Coronary artery (tissue), 2 donors: ENCODE measurements at regions not wholly inside any gene's neighbourhood (a gene's known extent, or its start where the extent isn't known, plus 50 kb on each side); places are given as distances from the start of the nearest gene placed in this dataset.

ENCODE experiments used
- DNase-seq: peaks from one replicate; pipeline ENCODE4 v3.0.0-alpha.2; 2017; ENCODE audit warnings: low spot score
- H3K27ac ChIP-seq, 2 donors: fragments of 200-600 bp; sonication (generic); one replicate each; pipeline ENCODE4 v1.5.1; 2016 to 2019
- H3K4me3 ChIP-seq: fragments of 200-600 bp; sonication (generic); 2 replicates; pipeline ENCODE4 v1.5.1; 2016; ENCODE audit warnings: mild to moderate bottlenecking, moderate library complexity
- TF ChIP-seq, protein P1 (sequence below): fragments of 200-600 bp; sonication (generic); IDR thresholded peaks from one replicate; pipeline ENCODE4 v1.5.1; 2019; ENCODE audit warnings: antibody characterized with exemption

DNA sequence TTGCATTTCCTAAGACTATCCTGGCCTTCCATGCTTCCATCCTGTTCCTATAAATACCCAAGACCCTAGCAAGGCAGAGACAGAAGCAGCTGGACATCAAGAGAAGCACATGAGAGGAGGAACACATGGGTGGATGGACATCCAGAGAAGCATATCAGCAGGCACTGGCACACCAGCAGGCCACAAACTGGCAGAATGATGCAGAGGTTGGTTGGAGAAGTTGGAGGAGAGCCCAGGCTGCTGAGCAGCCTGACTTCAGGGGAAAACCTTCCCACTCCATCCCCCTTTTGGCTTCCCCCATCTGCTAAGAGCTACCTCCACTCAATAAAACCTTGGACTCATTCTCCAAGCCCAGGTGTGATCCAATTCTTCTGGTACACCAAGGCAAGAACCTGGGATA is 332.5 kb downstream of the FRK start:
- Histone ChIP-seq H3K27ac (no peak overlapping the region), H3K4me3 (no peak overlapping the region)
- DNase-seq = no peak
- TF ChIP-seq, protein P1, sequence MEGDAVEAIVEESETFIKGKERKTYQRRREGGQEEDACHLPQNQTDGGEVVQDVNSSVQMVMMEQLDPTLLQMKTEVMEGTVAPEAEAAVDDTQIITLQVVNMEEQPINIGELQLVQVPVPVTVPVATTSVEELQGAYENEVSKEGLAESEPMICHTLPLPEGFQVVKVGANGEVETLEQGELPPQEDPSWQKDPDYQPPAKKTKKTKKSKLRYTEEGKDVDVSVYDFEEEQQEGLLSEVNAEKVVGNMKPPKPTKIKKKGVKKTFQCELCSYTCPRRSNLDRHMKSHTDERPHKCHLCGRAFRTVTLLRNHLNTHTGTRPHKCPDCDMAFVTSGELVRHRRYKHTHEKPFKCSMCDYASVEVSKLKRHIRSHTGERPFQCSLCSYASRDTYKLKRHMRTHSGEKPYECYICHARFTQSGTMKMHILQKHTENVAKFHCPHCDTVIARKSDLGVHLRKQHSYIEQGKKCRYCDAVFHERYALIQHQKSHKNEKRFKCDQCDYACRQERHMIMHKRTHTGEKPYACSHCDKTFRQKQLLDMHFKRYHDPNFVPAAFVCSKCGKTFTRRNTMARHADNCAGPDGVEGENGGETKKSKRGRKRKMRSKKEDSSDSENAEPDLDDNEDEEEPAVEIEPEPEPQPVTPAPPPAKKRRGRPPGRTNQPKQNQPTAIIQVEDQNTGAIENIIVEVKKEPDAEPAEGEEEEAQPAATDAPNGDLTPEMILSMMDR = no peak

DNA sequence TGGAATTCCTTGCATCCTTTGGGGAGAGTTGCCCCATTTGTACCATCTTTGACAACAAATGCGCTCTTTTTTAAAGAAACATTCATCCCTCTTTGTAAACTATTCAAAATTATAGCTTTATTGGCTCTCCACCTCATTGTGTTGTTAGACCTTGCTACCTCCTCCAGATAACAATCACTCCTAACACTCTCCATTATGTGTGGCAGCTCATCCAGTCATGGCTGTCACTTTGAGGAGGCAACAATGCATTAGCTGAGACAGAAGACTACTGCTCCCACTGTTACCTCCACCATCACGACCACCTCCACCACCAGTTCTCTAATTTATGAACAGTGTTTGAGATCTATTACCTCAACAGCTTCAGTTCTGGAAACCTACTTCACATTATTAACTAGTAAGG is 339.1 kb downstream of the FRK start:
- Histone ChIP-seq H3K27ac (no peak overlapping the region), H3K4me3 (no peak overlapping the region)
- TF ChIP-seq, protein P1 = no peak
- no peak for DNase-seq

DNA sequence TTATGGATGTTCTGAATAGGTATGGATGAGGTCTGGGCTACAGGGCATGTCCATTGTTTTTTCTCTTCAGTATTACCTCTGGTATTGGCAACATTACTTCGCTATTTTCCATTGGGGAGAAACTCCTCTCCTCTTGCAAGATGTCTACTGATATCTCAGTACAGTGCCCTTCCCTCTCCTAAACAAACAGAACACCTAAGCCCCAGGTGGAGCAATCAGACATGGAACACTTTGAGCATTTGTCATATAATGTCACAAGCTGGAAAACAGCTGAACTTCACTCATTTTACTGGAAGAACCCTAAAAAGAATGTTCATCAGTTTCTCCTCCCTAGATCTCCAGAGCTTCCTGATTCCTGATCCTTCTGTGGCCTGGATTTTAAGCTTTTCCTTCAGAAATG is 339.8 kb downstream of the FRK start:
- H3K27ac ChIP-seq = no peak overlapping the region
- no peak overlapping the region for H3K4me3 ChIP-seq
- TF ChIP-seq, protein P1 = no peak
- DNase-seq = no peak

DNA sequence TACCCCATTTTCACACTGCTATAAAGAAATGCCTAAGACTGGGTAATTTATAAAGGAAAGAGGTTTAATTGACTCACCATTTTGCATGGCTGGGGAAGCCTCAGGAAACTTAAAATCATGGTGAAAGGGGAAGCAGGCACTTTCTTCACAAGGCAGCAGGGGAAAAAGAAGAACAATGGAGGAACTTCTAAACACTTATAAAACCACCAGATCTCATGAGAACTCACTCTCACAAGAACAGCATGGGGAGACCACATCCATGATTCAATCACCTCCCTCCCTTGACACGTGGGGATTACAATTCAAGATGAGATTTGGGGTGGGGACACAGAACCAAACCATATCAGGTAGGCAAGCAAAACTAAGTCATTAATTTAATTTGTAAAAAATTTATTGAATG is 343.2 kb downstream of the FRK start:
- no peak for DNase-seq
- TF ChIP-seq, protein P1 = no peak
- H3K27ac ChIP-seq = no peak overlapping the region
- no peak overlapping the region for H3K4me3 ChIP-seq

DNA sequence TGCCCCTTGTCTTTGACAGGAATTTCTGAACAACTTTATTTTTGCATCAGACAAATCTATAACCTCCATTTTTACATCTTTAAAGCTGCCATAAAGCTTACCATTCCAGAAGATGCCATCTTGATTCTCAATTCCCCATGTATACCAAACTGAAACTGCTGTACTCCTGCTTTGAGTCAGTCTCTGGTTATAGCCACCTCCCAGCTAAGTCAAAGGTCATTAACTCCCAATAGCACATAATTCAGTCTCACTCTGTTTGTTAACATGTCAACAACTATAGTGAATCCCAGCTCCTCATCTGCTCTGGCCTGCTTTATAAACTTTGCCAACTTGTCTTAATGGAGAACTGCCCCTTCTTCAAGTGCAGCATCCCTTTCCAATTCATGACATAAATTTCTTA is 343.6 kb downstream of the FRK start:
- TF ChIP-seq, protein P1 = no peak
- DNase-seq = no peak
- H3K4me3 ChIP-seq = no peak overlapping the region
- H3K27ac ChIP-seq = no peak overlapping the region

DNA sequence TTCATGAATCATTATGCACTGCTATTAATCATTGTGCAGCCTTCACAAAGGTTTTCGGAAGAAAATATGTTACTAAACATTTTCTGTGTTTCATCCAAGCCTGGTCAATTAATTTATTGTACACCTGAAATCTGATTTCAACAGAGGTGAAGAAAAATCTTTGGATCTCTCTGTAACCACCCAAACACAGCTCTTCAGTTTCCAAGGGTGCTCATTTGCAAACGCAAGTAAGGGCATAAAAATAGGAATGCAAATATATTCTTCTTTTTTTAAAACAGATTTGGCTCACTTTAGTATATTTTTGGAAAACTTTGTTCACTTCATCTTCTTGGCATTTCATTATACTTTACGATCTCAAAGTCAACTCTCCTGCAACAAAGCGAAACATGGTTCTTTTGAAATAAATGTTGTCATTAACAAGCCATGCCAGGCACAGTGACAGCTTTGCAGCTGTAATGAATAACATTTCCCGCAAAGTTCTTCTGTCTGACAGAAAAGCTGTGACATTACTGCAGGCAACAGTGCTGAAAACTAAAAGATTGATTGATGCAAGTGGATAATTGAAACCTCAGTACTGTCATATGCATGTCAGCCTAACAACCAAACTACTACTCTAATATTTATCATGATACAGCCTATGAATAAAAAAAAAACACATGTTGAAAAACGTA is 348.3 kb downstream of the FRK start:
- H3K27ac ChIP-seq = no peak overlapping the region
- TF ChIP-seq, protein P1 = no peak
- DNase-seq = no peak
- H3K4me3 ChIP-seq = no peak overlapping the region

DNA sequence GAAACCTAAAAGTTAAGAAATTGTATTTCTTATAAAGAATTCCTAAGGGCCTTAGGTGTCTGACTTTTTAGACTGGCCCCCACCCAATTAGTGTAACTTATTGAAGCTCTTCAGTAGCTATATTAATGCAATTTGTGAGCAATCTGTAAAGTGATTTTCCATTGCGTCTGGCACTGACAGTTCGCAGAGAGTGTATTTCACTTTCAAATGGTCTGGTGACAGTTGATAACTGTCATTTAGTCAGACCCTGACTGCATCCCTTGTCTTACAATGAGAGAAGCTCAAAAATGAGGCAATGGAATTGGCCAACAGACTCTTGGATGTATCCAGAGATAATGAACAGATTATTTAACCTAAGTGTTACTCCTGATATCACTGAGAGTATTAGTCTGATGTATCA is 351.8 kb downstream of the FRK start:
- DNase-seq = no peak
- TF ChIP-seq, protein P1 = no peak
- no peak overlapping the region for H3K4me3 ChIP-seq
- H3K27ac ChIP-seq = no peak overlapping the region
